H9 (cell line): ENCODE measurements at regions not wholly inside any gene's neighbourhood (a gene's known extent, or its start where the extent isn't known, plus 50 kb on each side); places are given as distances from the start of the nearest gene placed in this dataset.
A peak's percentile ranks its signal among the peaks of the same experiment; 100 is the strongest.
"Not testable (repeated sequence)": the region's sequence is repeated elsewhere in the genome, so short reads cannot be mapped to it uniquely, and the experiment has no call there.

Source experiments
- DNase-seq: peaks from one replicate; pipeline ENCODE4 v3.0.0-alpha.2; 2017
- H2AFZ ChIP-seq: one replicate; pipeline ENCODE4 v1.6.1; 2013; ENCODE audit warnings: mild to moderate bottlenecking, low read length, control low read depth, moderate library complexity
- H2AK5ac ChIP-seq: 2 replicates; pipeline ENCODE4 v1.6.1; 2013; ENCODE audit warnings: low read length, control low read depth, mixed read lengths; ENCODE audit not compliant: insufficient read length
- H2BK120ac ChIP-seq: one replicate; pipeline ENCODE4 v1.6.1; 2013; ENCODE audit warnings: low read depth, mild to moderate bottlenecking, low read length, control low read depth, inconsistent platforms; ENCODE audit not compliant: poor library complexity, severe bottlenecking
- H2BK12ac ChIP-seq: 2 replicates; pipeline ENCODE4 v1.6.1; 2013; ENCODE audit warnings: low read length, control low read depth, mixed read lengths, low read depth; ENCODE audit not compliant: insufficient read length
- H2BK15ac ChIP-seq: 2 replicates; pipeline ENCODE4 v1.6.1; 2013; ENCODE audit warnings: low read depth, low read length, control low read depth
- H2BK20ac ChIP-seq: one replicate; pipeline ENCODE4 v1.6.1; 2013; ENCODE audit warnings: low read depth, mild to moderate bottlenecking, low read length, control low read depth, inconsistent platforms; ENCODE audit not compliant: poor library complexity, severe bottlenecking
- H2BK5ac ChIP-seq: 2 replicates; pipeline ENCODE4 v1.6.1; 2013; ENCODE audit warnings: low read length, control low read depth, mixed read lengths; ENCODE audit not compliant: insufficient read length
- H3K14ac ChIP-seq: 2 replicates; pipeline ENCODE4 v1.6.1; 2013; ENCODE audit warnings: low read length, control low read depth; ENCODE audit not compliant: insufficient read depth
- H3K18ac ChIP-seq: 2 replicates; pipeline ENCODE4 v1.6.1; 2013; ENCODE audit warnings: low read depth, mild to moderate bottlenecking, mixed read lengths, low read length, control low read depth; ENCODE audit not compliant: insufficient read length
- H3K23ac ChIP-seq: 2 replicates; pipeline ENCODE4 v1.6.1; 2013; ENCODE audit warnings: low read length, control low read depth, mixed read lengths, low read depth; ENCODE audit not compliant: insufficient read length
- H3K23me2 ChIP-seq: 2 replicates; pipeline ENCODE4 v1.6.1; 2013; ENCODE audit warnings: low read depth, mild to moderate bottlenecking, mixed read lengths, low read length, control low read depth; ENCODE audit not compliant: insufficient read length, poor library complexity, severe bottlenecking
- H3K27ac ChIP-seq: 2 replicates; pipeline ENCODE4 v1.5.1; 2013; ENCODE audit warnings: low read length, control low read depth, mixed read lengths, low read depth; ENCODE audit not compliant: insufficient read length
- H3K27me3 ChIP-seq: 2 replicates; pipeline ENCODE4 v1.6.1; 2013; ENCODE audit warnings: low read length, control low read depth, inconsistent platforms; ENCODE audit not compliant: insufficient read depth
- H3K4ac ChIP-seq: 2 replicates; pipeline ENCODE4 v1.6.1; 2013; ENCODE audit warnings: low read depth, mild to moderate bottlenecking, control low read depth, inconsistent platforms, low read length, moderate library complexity
- H3K4me1 ChIP-seq: 2 replicates; pipeline ENCODE4 v1.6.1; 2013; ENCODE audit warnings: low read length, control low read depth, inconsistent platforms; ENCODE audit not compliant: insufficient read depth
- H3K4me2 ChIP-seq: 2 replicates; pipeline ENCODE4 v1.6.1; 2013; ENCODE audit warnings: low read length, control low read depth, mixed read lengths; ENCODE audit not compliant: insufficient read length, insufficient read depth
- H3K56ac ChIP-seq: 2 replicates; pipeline ENCODE4 v1.6.1; 2013; ENCODE audit warnings: low read depth, mild to moderate bottlenecking, mixed read lengths, low read length, control low read depth; ENCODE audit not compliant: insufficient read length
- H3K79me1 ChIP-seq: 2 replicates; pipeline ENCODE4 v1.6.1; 2013; ENCODE audit warnings: low read depth, mild to moderate bottlenecking, moderate library complexity, low read length, control low read depth, inconsistent platforms; ENCODE audit not compliant: insufficient read depth, poor library complexity, severe bottlenecking
- H3K79me2 ChIP-seq: 2 replicates; pipeline ENCODE4 v1.6.1; 2013; ENCODE audit warnings: low read length, control low read depth, inconsistent platforms; ENCODE audit not compliant: insufficient read depth
- H3K9ac ChIP-seq: 2 replicates; pipeline ENCODE4 v1.6.1; 2013; ENCODE audit warnings: low read length, control low read depth, mixed read lengths; ENCODE audit not compliant: insufficient read length; ENCODE audit errors: extremely low read depth
- H3K9me3 ChIP-seq: one replicate; pipeline ENCODE4 v1.6.1; 2013; ENCODE audit warnings: low read depth, low read length, inconsistent platforms; ENCODE audit not compliant: control insufficient read depth
- H3T11ph ChIP-seq: one replicate; pipeline ENCODE4 v1.6.1; 2013; ENCODE audit warnings: mild to moderate bottlenecking, low read length, control low read depth, inconsistent platforms
- H4K20me1 ChIP-seq: one replicate; pipeline ENCODE4 v1.6.1; 2013; ENCODE audit not compliant: control insufficient read depth, insufficient read length, insufficient read depth
- H4K5ac ChIP-seq: 2 replicates; pipeline ENCODE4 v1.6.1; 2013; ENCODE audit warnings: low read depth, mild to moderate bottlenecking, mixed read lengths, low read length, control low read depth; ENCODE audit not compliant: insufficient read length
- H4K8ac ChIP-seq: replicated peaks from 2 replicates; pipeline ENCODE4 v1.6.1; 2013; ENCODE audit warnings: low read length, control low read depth, mixed read lengths, low read depth; ENCODE audit not compliant: insufficient read length
- H4K91ac ChIP-seq: 2 replicates; pipeline ENCODE4 v1.6.1; 2013; ENCODE audit warnings: low read depth, mild to moderate bottlenecking, moderate library complexity, mixed read lengths, low read length, control low read depth; ENCODE audit not compliant: insufficient read length
- H3K27ac Mint-ChIP-seq, 3 experiments: 2 replicates in 2 of 3; 3 replicates in 1 of 3; pipeline ENCODE4 v1.8.0; 2020 to 2021; ENCODE audit warnings: mixed read lengths in 3 of 3, mild to moderate bottlenecking in 1 of 3, moderate library complexity in 1 of 3
- H3K27me3 Mint-ChIP-seq: 2 replicates; pipeline ENCODE4 v1.8.0; 2021; ENCODE audit warnings: low read depth, mild to moderate bottlenecking, moderate library complexity, mixed read lengths
- H3K36me3 Mint-ChIP-seq, 3 experiments: 2 replicates in 2 of 3; 3 replicates in 1 of 3; pipeline ENCODE4 v1.8.0; 2020 to 2021; ENCODE audit warnings: low read depth in 3 of 3, mixed read lengths in 3 of 3; ENCODE audit not compliant: insufficient read depth in 1 of 3
- H3K4me1 Mint-ChIP-seq, 2 experiments: 2 replicates each; pipeline ENCODE4 v1.8.0; 2020; ENCODE audit warnings: mixed read lengths in 2 of 2
- H3K4me3 Mint-ChIP-seq, 2 experiments: 2 replicates in 1 of 2; 3 replicates in 1 of 2; pipeline ENCODE4 v1.8.0; 2020 to 2021; ENCODE audit warnings: mild to moderate bottlenecking in 2 of 2, mixed read lengths in 2 of 2, moderate library complexity in 1 of 2
- H3K9me3 Mint-ChIP-seq, 2 experiments: 2 replicates in 1 of 2; 3 replicates in 1 of 2; pipeline ENCODE4 v1.8.0; 2020; ENCODE audit warnings: mild to moderate bottlenecking in 2 of 2, mixed read lengths in 2 of 2, moderate library complexity in 1 of 2
- CTCF ChIP-seq: fragments of 200-600 bp; sonication (generic); conservative IDR thresholded peaks from 3 replicates; pipeline ENCODE4 v1.8.0; 2021; ENCODE audit warnings: antibody characterized with exemption, mild to moderate bottlenecking
- WGBS: extraction: QIAGEN DNeasy Blood & Tissue Kit; methylation state at CpG from one replicate; pipeline ENCODE4 v1.1.7; 2013; ENCODE audit warnings: missing lambda C conversion rate, low lambda C conversion rate, mixed read lengths; ENCODE audit not compliant: insufficient read length; ENCODE audit errors: extremely low coverage; 5-methylcytosine and 5-hydroxymethylcytosine counted together

GRCh38 chr15:92733934-92734521 is 78.5 kb upstream of the FAM174B start:
- Histone ChIP-seq H3K79me2 (no peaks in the 10 kb centered on the region), H3K4ac (no peak overlapping the region), H2BK5ac (no peak overlapping the region), H2AFZ (no peak overlapping the region), H2BK12ac (no peak overlapping the region), H3K18ac (peak overlapping the region; percentile 51), H3K56ac (no peak overlapping the region), H3K4me1 (no peaks in the 10 kb centered on the region), H3K4me2 (peak overlapping the region; percentile 60), H4K20me1 (no peaks in the 10 kb centered on the region), H3K23me2 (peaks cover 3% of the 10 kb centered on the region), H3K14ac (peak overlapping the region; percentile 74; the same call in 1 of the 2 replicates), H2AK5ac (no peak overlapping the region), H3K27me3 (no peaks in the 10 kb centered on the region), H3K79me1 (no peaks in the 10 kb centered on the region), H4K8ac (no peak overlapping the region), H4K5ac (no peak overlapping the region), H3K23ac (no peak overlapping the region), H2BK20ac (no peak overlapping the region), H3T11ph (no peak overlapping the region), H3K27ac (no peak overlapping the region), H3K9me3 (no peaks in the 10 kb centered on the region), H3K9ac (peak overlapping the region; percentile 44), H2BK120ac (no peak overlapping the region), H2BK15ac (no peak overlapping the region), H4K91ac (no peak overlapping the region)
- H3K27ac Mint-ChIP-seq = peak overlapping the region; percentile 57 to 91 (median 86); a peak in 5 of 7 replicates
- no CpG with 5 or more reads among the region's 33 CpGs for WGBS
- peak; percentile 48 for DNase-seq
- H3K4me3 Mint-ChIP-seq = peak overlapping the region; percentile 52 to 83
- TF ChIP-seq CTCF = no peak
- no peaks in the 10 kb centered on the region for H3K36me3 Mint-ChIP-seq
- H3K4me1 Mint-ChIP-seq = peaks cover 0 to 5% of the 10 kb centered on the region in 2 experiments; a peak in 1 of 4 replicates
- H3K27me3 Mint-ChIP-seq = no peaks in the 10 kb centered on the region
- H3K9me3 Mint-ChIP-seq = peaks cover 3% of the 10 kb centered on the region in 2 experiments; a peak in 4 of 5 replicates

- H3K27me3 ChIP-seq, H3K79me2 ChIP-seq, H3K18ac ChIP-seq, H2BK120ac ChIP-seq, H3K27ac Mint-ChIP-seq, H3K23ac ChIP-seq, H2BK15ac ChIP-seq, H2AFZ ChIP-seq, H3K27ac ChIP-seq, H4K20me1 ChIP-seq, H4K5ac ChIP-seq, H3K4me1 ChIP-seq, H3K23me2 ChIP-seq, H3K14ac ChIP-seq, H3K36me3 Mint-ChIP-seq, H3K9ac ChIP-seq, H3K79me1 ChIP-seq, H2BK20ac ChIP-seq, H3K27me3 Mint-ChIP-seq, H2BK12ac ChIP-seq, H2AK5ac ChIP-seq, H4K8ac ChIP-seq, H3K4me2 ChIP-seq, H3K4me3 Mint-ChIP-seq, H3T11ph ChIP-seq, H3K4ac ChIP-seq, DNase-seq, H3K56ac ChIP-seq, H4K91ac ChIP-seq, H3K9me3 ChIP-seq, H2BK5ac ChIP-seq: not testable (repeated sequence)
- Mint-ChIP-seq H3K9me3 (peaks cover 7 to 10% of the 10 kb centered on the region in 2 experiments; a peak in 4 of 5 replicates), H3K4me1 (peaks cover 22 to 26% of the 10 kb centered on the region in 2 experiments)
- no CpG with 5 or more reads among the region's 4 CpGs for WGBS
These were observed 83.7 kb upstream of the FAM174B start for GRCh38 chr15:92739246-92739645.
